ENCODE measurements at regions not wholly inside any gene's neighbourhood (a gene's known extent, or its start where the extent isn't known, plus 50 kb on each side); places are given as distances from the start of the nearest gene placed in this dataset.

DNA sequence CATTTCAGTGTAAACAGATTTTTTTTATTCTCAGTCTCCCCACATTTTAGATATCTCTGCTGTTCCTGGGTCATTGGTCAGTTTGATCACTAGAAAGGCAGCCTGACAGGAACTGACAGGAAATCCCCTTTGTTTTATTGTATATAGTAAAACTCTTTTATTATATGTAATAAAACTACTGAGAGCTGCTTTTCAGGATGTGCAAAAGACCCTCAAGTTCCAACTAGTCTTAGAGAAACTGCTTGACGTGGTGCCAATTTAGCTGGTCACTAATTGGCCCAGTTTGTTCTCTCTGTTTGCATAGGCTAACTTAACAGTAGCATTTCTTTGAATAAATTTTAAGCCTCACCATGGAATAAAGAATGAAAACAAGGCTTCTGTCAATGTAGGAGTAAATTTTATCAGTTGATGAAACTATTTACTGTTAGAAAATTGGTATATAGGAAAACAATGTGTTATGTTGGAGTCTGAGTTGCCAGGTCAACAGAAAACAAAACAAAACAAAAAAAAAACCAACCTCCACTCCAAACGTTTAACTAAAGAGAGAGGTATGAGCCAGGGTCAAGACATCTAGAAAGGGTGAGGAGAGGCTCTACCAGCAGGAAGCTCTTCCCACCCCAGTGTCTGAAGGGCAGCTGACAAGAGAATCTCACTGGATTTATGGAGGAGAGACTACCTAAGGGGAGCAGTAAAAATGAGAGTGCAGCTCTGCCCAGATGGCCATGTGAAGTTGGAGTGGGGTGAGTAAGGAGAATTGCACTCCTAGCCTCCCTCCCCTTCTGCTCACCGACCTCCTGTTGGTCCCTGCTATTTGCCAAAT, 184.6 kb downstream of the ST6GAL2 start:
- intact Hi-C loops (cut with DNase I) = no loop called here
- DNase-seq (ENCODE audit: low spot score) = no peak

DNA sequence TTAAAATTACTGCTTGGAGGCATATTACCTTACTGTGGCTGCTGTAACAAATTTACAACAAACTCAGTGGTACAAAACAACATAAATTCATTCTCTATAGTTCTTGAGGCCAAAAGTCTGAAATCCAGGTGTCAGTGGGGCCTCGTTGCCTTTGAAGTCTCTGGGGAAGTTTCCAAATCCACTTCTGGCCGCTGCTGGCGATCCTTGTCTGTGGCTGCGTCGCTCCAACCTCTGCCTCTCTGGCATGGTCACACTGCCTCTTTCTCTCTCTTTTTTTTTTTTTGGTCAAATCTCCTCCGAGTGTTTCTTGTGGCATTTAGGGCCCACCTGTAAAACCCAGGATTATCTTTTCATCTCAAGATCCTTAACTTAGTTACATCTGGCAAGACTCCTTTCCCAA, 182.8 kb downstream of the ST6GAL2 start:
- no peak for DNase-seq (ENCODE audit: low spot score)
- intact Hi-C loops (cut with DNase I) = no loop called here

DNA sequence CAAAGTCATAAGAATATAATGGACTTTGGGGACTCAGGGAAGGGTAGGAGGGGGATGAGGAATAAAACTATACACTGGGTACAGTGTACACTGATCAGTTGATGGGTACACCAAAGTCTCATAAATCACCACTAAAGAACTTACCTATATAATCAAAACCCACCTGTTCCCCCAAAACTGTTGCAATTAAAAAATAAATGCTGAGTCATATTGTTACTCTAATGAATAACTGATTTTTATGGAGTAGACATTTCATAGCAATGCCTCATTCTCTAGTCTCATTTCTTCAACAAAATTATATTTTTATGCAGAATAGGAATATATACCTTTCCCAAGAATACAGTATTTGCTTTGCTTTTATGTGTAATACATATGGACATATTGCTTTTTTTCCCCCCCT, 181.2 kb downstream of the ST6GAL2 start:
- no peak for DNase-seq (ENCODE audit: low spot score)

DNA sequence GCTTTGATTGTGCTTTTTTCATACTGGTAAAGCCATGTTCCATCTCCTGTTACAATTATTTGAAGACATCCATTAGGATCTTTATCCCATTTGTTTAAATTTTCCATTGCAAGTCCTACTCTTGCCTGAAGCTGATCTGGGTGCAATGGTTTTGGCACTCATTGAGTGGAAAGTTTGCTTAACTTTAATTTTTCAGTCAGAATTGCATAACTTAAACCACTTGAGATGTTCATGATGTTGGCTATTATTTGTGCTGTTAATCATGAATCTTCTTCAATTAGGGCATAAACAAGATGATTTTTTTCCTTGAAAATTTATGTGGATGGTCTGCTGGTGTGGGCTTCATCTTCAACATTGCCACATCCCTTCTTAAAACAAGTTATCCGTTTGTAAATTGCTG, 180.1 kb downstream of the ST6GAL2 start:
- DNase-seq (ENCODE audit: low spot score) = no peak
- intact Hi-C loops (cut with DNase I) = no loop called here

More for the DNA sequence above, 181.2 kb downstream of the ST6GAL2 start:
- intact Hi-C loops (cut with DNase I) = no loop called here

DNA sequence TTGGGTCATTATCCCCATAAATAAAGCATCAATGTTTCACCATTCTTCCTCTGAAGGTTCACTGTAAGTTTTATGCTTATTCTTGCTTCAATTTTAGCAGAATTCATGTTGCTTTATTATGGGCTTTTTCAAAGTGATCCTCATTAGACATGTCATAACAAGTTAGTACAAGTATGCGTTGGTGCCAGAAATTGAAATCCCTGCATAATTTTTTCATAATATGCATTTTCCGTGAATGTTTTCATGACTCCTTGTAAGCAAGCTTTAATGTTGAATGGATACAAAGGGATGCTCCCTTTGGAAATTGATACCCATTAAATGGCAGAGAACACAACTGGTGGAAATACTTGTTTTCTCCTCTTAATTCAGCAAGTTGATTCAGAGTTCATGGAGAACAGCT, 179.7 kb downstream of the ST6GAL2 start:
- no peak for DNase-seq (ENCODE audit: low spot score)
- intact Hi-C loops (cut with DNase I) = no loop called here

DNA sequence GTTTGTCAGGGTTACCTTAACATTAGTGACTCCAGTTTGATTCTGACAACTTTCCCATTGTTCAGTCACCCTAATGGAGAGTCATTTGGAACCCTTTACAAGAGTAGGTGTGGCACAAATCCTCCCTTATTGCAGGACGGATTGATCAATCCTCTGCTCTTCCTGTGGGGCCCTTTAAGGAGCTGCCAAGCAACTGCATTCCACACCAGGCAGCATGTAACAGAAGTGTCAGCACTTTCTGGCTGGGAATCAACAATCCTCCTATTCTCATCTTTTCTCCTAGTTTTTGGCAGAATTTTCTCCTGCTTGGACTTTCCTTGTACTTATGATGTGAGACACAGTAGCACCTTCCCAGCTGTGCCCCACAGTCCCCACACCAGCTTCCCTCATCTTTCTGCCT, 177.8 kb downstream of the ST6GAL2 start:
- no peak for DNase-seq (ENCODE audit: low spot score)
- intact Hi-C loops (cut with DNase I) = no loop called here

DNA sequence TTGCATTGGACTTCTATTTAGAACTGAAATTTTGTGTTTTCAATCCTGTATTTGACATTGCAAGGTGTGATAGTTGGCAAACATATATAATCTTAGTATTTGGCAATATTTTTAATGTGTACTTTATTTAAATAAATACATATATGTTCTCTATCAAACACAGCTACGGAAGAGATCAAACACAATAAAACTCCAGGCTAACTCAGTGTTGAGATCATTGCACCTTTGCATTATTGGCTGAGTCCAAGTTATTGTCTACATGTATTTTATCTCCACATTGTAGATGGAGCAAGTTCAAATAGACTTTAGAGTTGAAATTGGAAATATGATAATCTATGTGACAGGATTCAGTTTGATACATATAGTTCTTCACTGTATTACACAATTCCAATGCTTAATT, 176.7 kb downstream of the ST6GAL2 start:
- no peak for DNase-seq (ENCODE audit: low spot score)
- intact Hi-C loops (cut with DNase I) = no loop called here

DNA sequence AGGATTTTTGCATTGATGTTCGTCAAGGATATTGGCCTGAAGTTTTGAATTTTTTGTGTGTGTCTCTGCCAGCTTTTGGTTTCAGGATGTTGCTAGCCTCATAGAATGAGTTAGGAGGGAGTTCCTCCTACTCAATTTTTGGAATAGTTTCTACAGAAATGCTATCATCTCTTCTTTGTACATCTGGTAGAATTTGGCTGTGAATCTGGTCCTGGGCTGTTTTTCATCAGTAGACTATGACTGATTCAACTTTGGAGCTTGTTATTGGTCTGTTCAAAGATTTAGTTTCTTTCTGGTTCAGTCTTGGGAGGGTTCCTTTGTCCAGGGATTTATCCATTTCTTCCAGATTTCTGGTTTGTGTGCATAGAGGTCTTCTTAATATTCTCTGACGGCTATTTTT, 166.7 kb downstream of the ST6GAL2 start:
- no peak for DNase-seq (ENCODE audit: low spot score)
- intact Hi-C loops (cut with DNase I) = loop anchor here (5.0 kb wide), 1 partner anchor 608 kb away; no protein-coding TSS in a partner anchor

DNA sequence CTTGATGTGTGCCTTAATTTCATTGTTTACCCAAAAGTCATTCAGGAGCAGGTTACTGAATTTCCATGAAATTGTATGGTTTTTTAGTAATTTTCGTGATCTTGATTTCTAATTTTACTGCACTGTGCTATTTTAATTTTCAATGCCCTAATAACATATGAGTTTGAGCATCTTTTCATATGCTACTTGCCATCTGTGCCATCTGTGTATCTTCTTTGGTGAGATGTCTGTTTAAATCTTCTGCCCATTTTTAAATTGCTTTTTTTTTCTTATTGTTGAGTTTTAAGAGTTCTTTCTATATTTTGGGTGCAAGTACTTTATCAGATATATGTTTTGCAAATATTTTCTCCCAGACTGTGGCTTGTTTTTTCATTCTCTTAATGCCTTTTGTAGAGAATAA, 165.9 kb downstream of the ST6GAL2 start:
- intact Hi-C loops (cut with DNase I) = no loop called here
- no peak for DNase-seq (ENCODE audit: low spot score)

DNA sequence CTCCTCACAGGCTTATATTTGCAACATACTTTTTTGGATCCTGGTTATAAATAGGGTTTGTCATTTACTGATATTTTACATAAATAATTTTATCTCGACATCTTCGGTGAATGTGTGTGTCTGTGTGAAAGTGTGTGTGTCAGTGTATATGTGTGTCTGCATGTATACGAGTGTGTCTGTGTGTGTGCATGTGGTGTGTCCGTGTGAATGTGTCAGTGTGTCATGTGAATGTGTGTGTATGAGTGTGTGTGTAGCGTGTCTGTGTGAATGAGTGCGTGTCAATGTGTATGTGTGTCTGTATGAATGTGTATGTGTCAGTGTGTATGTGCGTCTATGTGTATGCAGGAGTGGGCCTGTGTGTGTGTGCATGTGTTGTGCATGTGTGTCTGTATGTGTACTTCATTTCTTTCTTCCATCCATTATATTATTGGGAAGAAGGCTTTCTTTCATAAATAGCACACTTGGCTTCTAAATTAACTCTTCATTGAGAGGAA, 161.6 kb downstream of the ST6GAL2 start:
- DNase-seq (ENCODE audit: low spot score) = no peak
- intact Hi-C loops (cut with DNase I) = no loop called here

DNA sequence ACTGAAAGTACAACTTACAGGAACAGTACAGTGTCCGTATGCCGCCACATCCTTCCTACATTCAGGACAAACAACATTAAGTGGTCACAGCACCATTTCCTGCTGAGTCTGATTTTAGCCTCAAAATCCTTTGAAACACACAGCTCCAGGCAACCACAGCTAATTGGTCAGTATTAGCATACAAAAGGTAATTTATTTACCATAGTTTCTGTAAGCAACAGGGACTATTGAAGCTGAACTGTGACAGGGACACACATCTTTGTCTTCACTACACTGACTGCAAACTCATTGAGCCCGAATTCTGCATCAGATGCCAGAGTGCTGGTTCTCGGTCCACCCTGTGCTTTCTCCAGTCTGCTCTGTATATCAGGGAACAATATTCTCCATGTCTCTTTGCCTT, 151.8 kb downstream of the ST6GAL2 start:
- no peak for DNase-seq (ENCODE audit: low spot score)
- intact Hi-C loops (cut with DNase I) = no loop called here

DNA sequence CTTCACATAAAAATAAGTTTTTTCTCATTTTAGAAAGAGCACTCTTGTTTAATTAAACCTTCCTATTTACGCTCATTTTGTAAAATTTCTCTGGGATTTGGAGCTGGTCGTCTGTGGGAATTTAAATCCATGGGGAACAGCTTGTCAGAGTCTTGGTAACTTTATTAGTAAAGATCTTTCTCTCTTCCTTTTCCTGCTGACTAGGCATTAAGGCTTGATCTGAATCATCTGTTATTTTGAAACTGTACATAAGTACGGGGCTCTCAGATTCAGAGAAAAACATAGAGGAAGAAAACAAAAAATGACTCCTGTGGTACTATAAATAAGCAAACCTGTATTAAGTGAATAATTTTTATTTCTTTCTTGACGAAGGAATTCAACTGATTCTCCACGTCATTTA, 150.2 kb downstream of the ST6GAL2 start:
- DNase-seq (ENCODE audit: low spot score) = no peak
- intact Hi-C loops (cut with DNase I) = no loop called here

DNA sequence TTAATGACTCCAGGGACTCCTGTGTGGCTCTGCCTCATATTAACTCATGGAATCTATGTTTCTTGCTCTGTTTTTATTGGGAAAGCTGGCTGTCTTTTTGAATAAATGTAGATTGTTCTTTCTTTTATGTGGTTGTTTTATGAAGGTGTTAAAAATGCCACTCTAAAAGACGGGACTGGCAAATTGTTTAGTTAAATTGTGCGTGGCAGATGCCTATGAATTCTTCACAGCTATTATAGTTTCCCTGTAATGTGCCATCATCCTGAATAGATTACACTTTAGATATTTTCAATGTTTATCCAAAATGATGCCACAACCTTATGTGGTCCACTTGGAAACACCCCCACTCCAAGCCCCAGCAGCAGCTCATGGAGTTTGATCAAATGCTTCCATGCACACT, 149.7 kb downstream of the ST6GAL2 start:
- intact Hi-C loops (cut with DNase I) = no loop called here
- no peak for DNase-seq (ENCODE audit: low spot score)

DNA sequence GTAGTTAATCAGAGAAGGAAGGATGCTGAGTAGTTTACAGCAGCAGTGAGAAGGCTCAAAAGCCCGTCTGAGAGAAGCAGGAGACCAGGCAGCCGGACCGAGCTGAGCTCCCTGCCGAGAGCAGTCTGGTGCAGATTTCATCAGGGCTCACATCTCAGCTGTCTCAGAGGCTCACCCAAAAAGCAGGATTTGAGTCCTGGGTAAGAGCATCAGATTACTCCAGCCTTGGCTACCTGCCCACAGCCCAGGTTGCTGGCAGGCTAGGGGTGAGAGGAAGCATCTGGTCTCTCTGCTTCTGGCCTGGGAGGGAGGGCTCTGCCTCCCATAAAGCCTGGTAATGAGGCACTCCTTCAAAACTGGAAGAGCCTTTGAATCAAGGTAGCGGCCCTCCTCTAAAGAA, 140.5 kb downstream of the ST6GAL2 start:
- DNase-seq (ENCODE audit: low spot score) = no peak
- intact Hi-C loops (cut with DNase I) = no loop called here

DNA sequence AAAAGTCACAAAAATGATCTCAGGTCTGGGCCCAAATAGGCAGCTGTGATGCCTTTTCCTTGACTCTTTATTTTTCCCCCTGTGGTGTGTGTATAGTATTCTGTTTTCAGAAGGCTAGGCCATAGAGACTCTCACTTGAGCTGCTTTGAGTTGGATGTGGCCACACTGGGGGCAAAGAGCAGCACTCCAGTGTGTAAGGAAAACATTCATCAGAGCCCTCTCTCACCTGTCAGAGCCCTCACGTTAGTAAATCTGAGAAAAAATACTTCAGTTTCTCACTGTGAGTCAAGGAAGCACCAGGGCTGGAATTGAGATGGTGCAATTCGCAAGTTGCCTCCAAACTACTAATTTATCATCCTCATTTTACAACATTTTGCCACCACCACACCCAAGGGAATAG, 136.1 kb downstream of the ST6GAL2 start:
- no peak for DNase-seq (ENCODE audit: low spot score)
- intact Hi-C loops (cut with DNase I) = no loop called here

Data from cardiac septum (tissue), 1 donor.